H9 (cell line): ENCODE measurements at regions not wholly inside any gene's neighbourhood (a gene's known extent, or its start where the extent isn't known, plus 50 kb on each side); places are given as distances from the start of the nearest gene placed in this dataset.

Experiments used
- DNase-seq: peaks from one replicate; pipeline ENCODE4 v3.0.0-alpha.2; 2017
- H2AFZ ChIP-seq: one replicate; pipeline ENCODE4 v1.6.1; 2013; ENCODE audit warnings: mild to moderate bottlenecking, low read length, control low read depth, moderate library complexity
- H2AK5ac ChIP-seq: 2 replicates; pipeline ENCODE4 v1.6.1; 2013; ENCODE audit warnings: low read length, control low read depth, mixed read lengths; ENCODE audit not compliant: insufficient read length
- H2BK120ac ChIP-seq: one replicate; pipeline ENCODE4 v1.6.1; 2013; ENCODE audit warnings: low read depth, mild to moderate bottlenecking, low read length, control low read depth, inconsistent platforms; ENCODE audit not compliant: poor library complexity, severe bottlenecking
- H2BK12ac ChIP-seq: 2 replicates; pipeline ENCODE4 v1.6.1; 2013; ENCODE audit warnings: low read length, control low read depth, mixed read lengths, low read depth; ENCODE audit not compliant: insufficient read length
- H2BK15ac ChIP-seq: 2 replicates; pipeline ENCODE4 v1.6.1; 2013; ENCODE audit warnings: low read depth, low read length, control low read depth
- H2BK20ac ChIP-seq: one replicate; pipeline ENCODE4 v1.6.1; 2013; ENCODE audit warnings: low read depth, mild to moderate bottlenecking, low read length, control low read depth, inconsistent platforms; ENCODE audit not compliant: poor library complexity, severe bottlenecking
- H2BK5ac ChIP-seq: 2 replicates; pipeline ENCODE4 v1.6.1; 2013; ENCODE audit warnings: low read length, control low read depth, mixed read lengths; ENCODE audit not compliant: insufficient read length
- H3K14ac ChIP-seq: 2 replicates; pipeline ENCODE4 v1.6.1; 2013; ENCODE audit warnings: low read length, control low read depth; ENCODE audit not compliant: insufficient read depth
- H3K18ac ChIP-seq: 2 replicates; pipeline ENCODE4 v1.6.1; 2013; ENCODE audit warnings: low read depth, mild to moderate bottlenecking, mixed read lengths, low read length, control low read depth; ENCODE audit not compliant: insufficient read length
- H3K23ac ChIP-seq: 2 replicates; pipeline ENCODE4 v1.6.1; 2013; ENCODE audit warnings: low read length, control low read depth, mixed read lengths, low read depth; ENCODE audit not compliant: insufficient read length
- H3K23me2 ChIP-seq: 2 replicates; pipeline ENCODE4 v1.6.1; 2013; ENCODE audit warnings: low read depth, mild to moderate bottlenecking, mixed read lengths, low read length, control low read depth; ENCODE audit not compliant: insufficient read length, poor library complexity, severe bottlenecking
- H3K27ac ChIP-seq: 2 replicates; pipeline ENCODE4 v1.5.1; 2013; ENCODE audit warnings: low read length, control low read depth, mixed read lengths, low read depth; ENCODE audit not compliant: insufficient read length
- H3K27me3 ChIP-seq: 2 replicates; pipeline ENCODE4 v1.6.1; 2013; ENCODE audit warnings: low read length, control low read depth, inconsistent platforms; ENCODE audit not compliant: insufficient read depth
- H3K4ac ChIP-seq: 2 replicates; pipeline ENCODE4 v1.6.1; 2013; ENCODE audit warnings: low read depth, mild to moderate bottlenecking, control low read depth, inconsistent platforms, low read length, moderate library complexity
- H3K4me1 ChIP-seq: 2 replicates; pipeline ENCODE4 v1.6.1; 2013; ENCODE audit warnings: low read length, control low read depth, inconsistent platforms; ENCODE audit not compliant: insufficient read depth
- H3K4me2 ChIP-seq: 2 replicates; pipeline ENCODE4 v1.6.1; 2013; ENCODE audit warnings: low read length, control low read depth, mixed read lengths; ENCODE audit not compliant: insufficient read length, insufficient read depth
- H3K56ac ChIP-seq: 2 replicates; pipeline ENCODE4 v1.6.1; 2013; ENCODE audit warnings: low read depth, mild to moderate bottlenecking, mixed read lengths, low read length, control low read depth; ENCODE audit not compliant: insufficient read length
- H3K79me1 ChIP-seq: 2 replicates; pipeline ENCODE4 v1.6.1; 2013; ENCODE audit warnings: low read depth, mild to moderate bottlenecking, moderate library complexity, low read length, control low read depth, inconsistent platforms; ENCODE audit not compliant: insufficient read depth, poor library complexity, severe bottlenecking
- H3K79me2 ChIP-seq: 2 replicates; pipeline ENCODE4 v1.6.1; 2013; ENCODE audit warnings: low read length, control low read depth, inconsistent platforms; ENCODE audit not compliant: insufficient read depth
- H3K9ac ChIP-seq: 2 replicates; pipeline ENCODE4 v1.6.1; 2013; ENCODE audit warnings: low read length, control low read depth, mixed read lengths; ENCODE audit not compliant: insufficient read length; ENCODE audit errors: extremely low read depth
- H3K9me3 ChIP-seq: one replicate; pipeline ENCODE4 v1.6.1; 2013; ENCODE audit warnings: low read depth, low read length, inconsistent platforms; ENCODE audit not compliant: control insufficient read depth
- H3T11ph ChIP-seq: one replicate; pipeline ENCODE4 v1.6.1; 2013; ENCODE audit warnings: mild to moderate bottlenecking, low read length, control low read depth, inconsistent platforms
- H4K20me1 ChIP-seq: one replicate; pipeline ENCODE4 v1.6.1; 2013; ENCODE audit not compliant: control insufficient read depth, insufficient read length, insufficient read depth
- H4K5ac ChIP-seq: 2 replicates; pipeline ENCODE4 v1.6.1; 2013; ENCODE audit warnings: low read depth, mild to moderate bottlenecking, mixed read lengths, low read length, control low read depth; ENCODE audit not compliant: insufficient read length
- H4K8ac ChIP-seq: replicated peaks from 2 replicates; pipeline ENCODE4 v1.6.1; 2013; ENCODE audit warnings: low read length, control low read depth, mixed read lengths, low read depth; ENCODE audit not compliant: insufficient read length
- H4K91ac ChIP-seq: 2 replicates; pipeline ENCODE4 v1.6.1; 2013; ENCODE audit warnings: low read depth, mild to moderate bottlenecking, moderate library complexity, mixed read lengths, low read length, control low read depth; ENCODE audit not compliant: insufficient read length
- H3K27ac Mint-ChIP-seq, 3 experiments: 2 replicates in 2 of 3; 3 replicates in 1 of 3; pipeline ENCODE4 v1.8.0; 2020 to 2021; ENCODE audit warnings: mixed read lengths in 3 of 3, mild to moderate bottlenecking in 1 of 3, moderate library complexity in 1 of 3
- H3K27me3 Mint-ChIP-seq: 2 replicates; pipeline ENCODE4 v1.8.0; 2021; ENCODE audit warnings: low read depth, mild to moderate bottlenecking, moderate library complexity, mixed read lengths
- H3K36me3 Mint-ChIP-seq, 3 experiments: 2 replicates in 2 of 3; 3 replicates in 1 of 3; pipeline ENCODE4 v1.8.0; 2020 to 2021; ENCODE audit warnings: low read depth in 3 of 3, mixed read lengths in 3 of 3; ENCODE audit not compliant: insufficient read depth in 1 of 3
- H3K4me1 Mint-ChIP-seq, 2 experiments: 2 replicates each; pipeline ENCODE4 v1.8.0; 2020; ENCODE audit warnings: mixed read lengths in 2 of 2
- H3K4me3 Mint-ChIP-seq, 2 experiments: 2 replicates in 1 of 2; 3 replicates in 1 of 2; pipeline ENCODE4 v1.8.0; 2020 to 2021; ENCODE audit warnings: mild to moderate bottlenecking in 2 of 2, mixed read lengths in 2 of 2, moderate library complexity in 1 of 2
- H3K9me3 Mint-ChIP-seq, 2 experiments: 2 replicates in 1 of 2; 3 replicates in 1 of 2; pipeline ENCODE4 v1.8.0; 2020; ENCODE audit warnings: mild to moderate bottlenecking in 2 of 2, mixed read lengths in 2 of 2, moderate library complexity in 1 of 2
- WGBS: extraction: QIAGEN DNeasy Blood & Tissue Kit; methylation state at CpG from one replicate; pipeline ENCODE4 v1.1.7; 2013; ENCODE audit warnings: missing lambda C conversion rate, low lambda C conversion rate, mixed read lengths; ENCODE audit not compliant: insufficient read length; ENCODE audit errors: extremely low coverage; 5-methylcytosine and 5-hydroxymethylcytosine counted together
- TF ChIP-seq, protein P1 (sequence below): fragments of 200-600 bp; sonication (generic); conservative IDR thresholded peaks from 3 replicates; pipeline ENCODE4 v1.8.0; 2021; ENCODE audit warnings: antibody characterized with exemption, mild to moderate bottlenecking

- Mint-ChIP-seq H3K36me3 (no peaks in the 10 kb centered on the region; a peak in 1 of 7 replicates), H3K27ac (no peak overlapping the region), H3K4me3 (no peak overlapping the region), H3K27me3 (no peaks in the 10 kb centered on the region), H3K4me1 (no peaks in the 10 kb centered on the region), H3K9me3 (no peaks in the 10 kb centered on the region)
- Histone ChIP-seq H4K91ac (no peak overlapping the region), H3K79me2 (no peaks in the 10 kb centered on the region), H3K56ac (no peak overlapping the region), H3K4me1 (no peaks in the 10 kb centered on the region), H3K27ac (no peak overlapping the region), H3K9ac (no peak overlapping the region), H4K20me1 (no peaks in the 10 kb centered on the region), H2BK120ac (no peak overlapping the region), H2AK5ac (no peak overlapping the region), H3K18ac (no peak overlapping the region), H3K79me1 (no peaks in the 10 kb centered on the region), H3T11ph (no peak overlapping the region), H4K5ac (no peak overlapping the region), H4K8ac (no peak overlapping the region), H2BK5ac (no peak overlapping the region), H2BK12ac (no peak overlapping the region), H3K23ac (no peak overlapping the region), H2BK20ac (no peak overlapping the region), H2AFZ (no peak overlapping the region), H3K27me3 (no peaks in the 10 kb centered on the region), H3K4ac (no peak overlapping the region), H3K23me2 (no peaks in the 10 kb centered on the region), H2BK15ac (no peak overlapping the region), H3K9me3 (no peaks in the 10 kb centered on the region), H3K14ac (no peak overlapping the region), H3K4me2 (no peak overlapping the region)
- DNase-seq = no peak
- TF ChIP-seq, protein P1, sequence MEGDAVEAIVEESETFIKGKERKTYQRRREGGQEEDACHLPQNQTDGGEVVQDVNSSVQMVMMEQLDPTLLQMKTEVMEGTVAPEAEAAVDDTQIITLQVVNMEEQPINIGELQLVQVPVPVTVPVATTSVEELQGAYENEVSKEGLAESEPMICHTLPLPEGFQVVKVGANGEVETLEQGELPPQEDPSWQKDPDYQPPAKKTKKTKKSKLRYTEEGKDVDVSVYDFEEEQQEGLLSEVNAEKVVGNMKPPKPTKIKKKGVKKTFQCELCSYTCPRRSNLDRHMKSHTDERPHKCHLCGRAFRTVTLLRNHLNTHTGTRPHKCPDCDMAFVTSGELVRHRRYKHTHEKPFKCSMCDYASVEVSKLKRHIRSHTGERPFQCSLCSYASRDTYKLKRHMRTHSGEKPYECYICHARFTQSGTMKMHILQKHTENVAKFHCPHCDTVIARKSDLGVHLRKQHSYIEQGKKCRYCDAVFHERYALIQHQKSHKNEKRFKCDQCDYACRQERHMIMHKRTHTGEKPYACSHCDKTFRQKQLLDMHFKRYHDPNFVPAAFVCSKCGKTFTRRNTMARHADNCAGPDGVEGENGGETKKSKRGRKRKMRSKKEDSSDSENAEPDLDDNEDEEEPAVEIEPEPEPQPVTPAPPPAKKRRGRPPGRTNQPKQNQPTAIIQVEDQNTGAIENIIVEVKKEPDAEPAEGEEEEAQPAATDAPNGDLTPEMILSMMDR = no peak
- WGBS = no CpG with 5 or more reads among the region's 1 CpG
Measured at GRCh38 chr11:21687643-21688042, 505.2 kb upstream of the ANO5 start.
